GM12878 (cell line): ENCODE measurements at regions not wholly inside any gene's neighbourhood (a gene's known extent, or its start where the extent isn't known, plus 50 kb on each side); places are given as distances from the start of the nearest gene placed in this dataset.

Experiments
- ATAC-seq: fragments of 200-7000 bp; cut with Tn5 transposase; 3 replicates; pipeline ENCODE4 v1.9.1; 2020; ENCODE audit warnings: mild to moderate bottlenecking, moderate library complexity
- BruUV-seq: library from RNA; stranded (reverse); fragments of 400-500 nt; replicated peaks from 2 replicates; lab custom pipeline; 2021; lab: Mats Ljungman, UMichigan
- CTCF ChIA-PET: fragments of 300-600 bp; sonication (Branson Sonifier 250); formaldehyde crosslinking; extraction: SDS; loops from one replicate; lab custom pipeline; 2021; ENCODE audit warnings: inconsistent platforms; lab: Yijun Ruan, JAX
- POLR2A ChIA-PET: fragments of 350-600 bp; formaldehyde crosslinking; extraction: SDS; loops from one replicate; lab custom pipeline; 2021; ENCODE audit warnings: inconsistent platforms; lab: Charles Lee
- RAD21 ChIA-PET: fragments of 300-600 bp; sonication (Branson Sonifier 250); formaldehyde crosslinking; loops from one replicate; lab custom pipeline; 2023; ENCODE audit warnings: antibody characterized with exemption; ENCODE audit not compliant: unreplicated experiment; lab: Charles Lee
- SMC1A ChIA-PET: fragments of 300-600 bp; sonication (Branson Sonifier 250); formaldehyde crosslinking; loops from one replicate; lab custom pipeline; 2023; ENCODE audit not compliant: unreplicated experiment, uncharacterized antibody; lab: Charles Lee
- DNase-seq: peaks from one replicate; pipeline ENCODE4 v3.0.0-alpha.2; 2011; ENCODE audit warnings: low read depth, low spot score
- FAIRE-seq: peaks from 3 replicates; lab custom pipeline; 2011; peaks lifted over from hg19 to GRCh38; lab: Jason Lieb, UNC
- H2AFZ ChIP-seq: 2 replicates; pipeline ENCODE4 v1.6.0; 2011; ENCODE audit warnings: low read depth, low read length, control low read depth; ENCODE audit not compliant: control insufficient read depth
- H3K27ac ChIP-seq: 2 replicates; pipeline ENCODE4 v1.5.1; 2011; ENCODE audit warnings: control low read depth; ENCODE audit not compliant: control insufficient read depth, insufficient read depth
- H3K27me3 ChIP-seq, 2 experiments: replicated peaks in 1 of 2; 2 replicates each; pipeline versions ENCODE4 v1.6.0 to v1.6.1; 2011; ENCODE audit warnings: low read length in 1 of 2; ENCODE audit not compliant: control insufficient read depth in 2 of 2, insufficient read depth in 2 of 2
- H3K36me3 ChIP-seq, 2 experiments: 2 replicates each; pipeline ENCODE4 v1.5.1; 2011; ENCODE audit warnings: low read length in 1 of 2; ENCODE audit not compliant: control insufficient read depth in 2 of 2, insufficient read depth in 2 of 2
- H3K4me1 ChIP-seq: 2 replicates; pipeline ENCODE4 v1.6.1; 2011; ENCODE audit warnings: mild to moderate bottlenecking, low read length, moderate library complexity, mixed read lengths; ENCODE audit not compliant: control insufficient read depth, insufficient read depth
- H3K4me2 ChIP-seq: 2 replicates; pipeline ENCODE4 v1.6.0; 2011; ENCODE audit warnings: control low read depth; ENCODE audit not compliant: control insufficient read depth, insufficient read depth
- H3K4me3 ChIP-seq: fragments of 200-600 bp; sonication (generic); 2 replicates; pipeline ENCODE4 v1.5.1; 2016
- H3K79me2 ChIP-seq: 2 replicates; pipeline ENCODE4 v1.6.0; 2011; ENCODE audit warnings: low read length; ENCODE audit not compliant: control insufficient read depth, insufficient read depth
- H3K9ac ChIP-seq: 2 replicates; pipeline ENCODE4 v1.8.0; 2011; ENCODE audit warnings: low read length, control low read depth, mixed read lengths; ENCODE audit not compliant: control insufficient read depth, insufficient read depth
- H3K9me3 ChIP-seq: replicated peaks from 3 replicates; pipeline ENCODE4 v1.5.1; 2011; ENCODE audit warnings: mild to moderate bottlenecking, low read length; ENCODE audit not compliant: control insufficient read depth, insufficient read depth
- H4K20me1 ChIP-seq: 2 replicates; pipeline ENCODE4 v1.6.0; 2011; ENCODE audit not compliant: control insufficient read depth, insufficient read depth
- ESRRA ChIP-seq: IDR thresholded peaks from 2 replicates; pipeline ENCODE4 v1.6.1; 2012; ENCODE audit warnings: mild to moderate bottlenecking, low read length, improper control_type of control experiment
- ETV6 ChIP-seq, 2 experiments: fragments of 450-650 bp in 1 of 2; IDR thresholded peaks in 1 of 2; conservative IDR thresholded peaks in 1 of 2; 2 replicates each; pipeline ENCODE4 v1.6.1; 2014; ENCODE audit warnings: antibody characterized with exemption in 1 of 2, borderline replicate concordance in 1 of 2, low read depth in 1 of 2, mild to moderate bottlenecking in 1 of 2, moderate library complexity in 1 of 2
- EZH2 ChIP-seq: IDR thresholded peaks from 2 replicates; pipeline ENCODE4 v1.6.1; 2012; ENCODE audit warnings: low read depth, mild to moderate bottlenecking, control low read depth, inconsistent platforms, low read length, borderline replicate concordance; ENCODE audit not compliant: control insufficient read depth
- IKZF2 ChIP-seq, 2 experiments: fragments of 450-650 bp; IDR thresholded peaks; 2 replicates each; pipeline ENCODE4 v1.6.1; 2017; ENCODE audit warnings: mild to moderate bottlenecking in 2 of 2, moderate library complexity in 2 of 2
- SREBF1 ChIP-seq: IDR thresholded peaks from 2 replicates; pipeline ENCODE4 v1.6.1; 2012; ENCODE audit warnings: mild to moderate bottlenecking, low read length
- SUZ12 ChIP-seq: fragments of 200-600 bp; sonication (generic); IDR thresholded peaks from one replicate; pipeline ENCODE4 v1.6.1; 2018; ENCODE audit warnings: antibody characterized with exemption, mild to moderate bottlenecking; ENCODE audit not compliant: unreplicated experiment
- TCF12 ChIP-seq: IDR thresholded peaks from 2 replicates; pipeline ENCODE4 v1.6.1; 2011; ENCODE audit warnings: low read depth, mild to moderate bottlenecking, low read length
- YBX1 ChIP-seq: fragments of 450-650 bp; IDR thresholded peaks from 2 replicates; pipeline ENCODE4 v1.6.1; 2016; ENCODE audit warnings: antibody characterized with exemption
- WGBS: methylation state at CpG from one replicate; pipeline ENCODE4 v1.1.6; 2016; ENCODE audit warnings: low lambda C conversion rate; ENCODE audit not compliant: insufficient replicate concordance, insufficient coverage; ENCODE audit errors: missing lambda C conversion rate; 5-methylcytosine and 5-hydroxymethylcytosine counted together
- in situ Hi-C: fragments of 300-500 bp; cut with MboI; formaldehyde crosslinking; loops from 9 replicates; pipeline ENCODE4 v1.14.3; 2018; ENCODE audit warnings: mixed read lengths
- intact Hi-C: fragments of 100-400 bp; cut with micrococcal nuclease; formaldehyde crosslinking; loops from one replicate; pipeline ENCODE4 v1.14.2; 2022; ENCODE audit not compliant: unreplicated experiment
- TF ChIP-seq, protein P1 (sequence below): IDR thresholded peaks from 2 replicates; pipeline ENCODE4 v1.6.1; 2011; ENCODE audit warnings: borderline replicate concordance, low read depth, mild to moderate bottlenecking, moderate library complexity, mixed read lengths, low read length; ENCODE audit not compliant: insufficient read depth; ENCODE audit errors: extremely low read length
- TF ChIP-seq, protein P2 (sequence below), 3 experiments: IDR thresholded peaks in 2 of 3; conservative IDR thresholded peaks in 1 of 3; 2 replicates each; pipeline ENCODE4 v1.5.1; 2011; ENCODE audit warnings: low read depth in 3 of 3, low read length in 3 of 3, mild to moderate bottlenecking in 3 of 3, control low read depth in 2 of 3, moderate library complexity in 2 of 3, inconsistent platforms in 1 of 3, mixed read lengths in 1 of 3; ENCODE audit not compliant: control insufficient read depth in 2 of 3, insufficient read depth in 1 of 3; ENCODE audit errors: extremely low read depth in 1 of 3
- TF ChIP-seq, protein P3 (sequence below): fragments of 450-650 bp; IDR thresholded peaks from 2 replicates; pipeline ENCODE4 v1.6.1; 2014; ENCODE audit warnings: mild to moderate bottlenecking
- TF ChIP-seq, protein P4 (sequence below): fragments of 450-650 bp; IDR thresholded peaks from 2 replicates; pipeline ENCODE4 v1.6.1; 2017; ENCODE audit warnings: mild to moderate bottlenecking

DNA sequence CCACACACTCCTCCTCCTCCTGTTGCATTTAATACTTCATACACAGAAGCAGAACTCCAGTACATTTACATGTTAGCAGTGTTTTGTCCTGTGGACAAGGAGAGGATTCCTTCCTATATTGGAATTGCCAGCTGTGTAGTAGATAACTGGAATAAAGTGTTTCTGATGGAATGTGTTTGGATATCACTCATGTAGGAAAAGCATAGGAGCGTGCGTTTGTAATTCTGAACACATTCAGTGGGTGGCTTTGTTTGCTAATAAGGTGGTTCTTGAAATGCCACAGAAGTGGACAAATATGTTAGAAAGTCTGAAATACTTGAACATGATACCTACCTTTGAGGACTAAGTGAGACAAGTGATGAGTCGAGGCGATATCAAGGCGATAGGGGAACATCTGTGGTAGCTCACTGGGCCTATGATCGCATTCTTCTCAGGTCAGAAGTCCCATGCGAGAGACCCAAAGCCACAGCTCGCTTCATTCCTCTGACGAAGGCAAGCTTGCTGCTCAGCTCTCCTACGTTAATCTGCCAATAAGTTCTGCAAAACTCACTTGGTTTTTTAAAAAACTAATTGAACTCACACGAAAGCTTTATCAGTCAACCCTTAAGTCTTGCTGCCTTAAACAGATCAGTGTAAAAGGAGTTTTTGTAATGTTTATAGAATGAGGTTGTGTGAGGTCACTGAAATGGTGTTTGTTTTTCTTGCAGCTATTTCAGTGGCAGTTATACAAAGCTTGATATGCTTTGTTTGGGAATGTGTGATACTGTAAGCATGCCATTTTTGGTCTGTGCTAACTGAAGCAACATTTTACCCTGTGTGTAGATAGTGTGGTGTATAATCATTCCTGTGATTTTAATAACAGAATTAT, 159.9 kb downstream of the SOX4 start:
- POLR2A ChIA-PET, result interaction anchor here (1.6 kb wide), 1 partner anchor 160 kb away, joined by 3 read pairs; the partner anchor contains the start of gene SOX4
- Histone ChIP-seq H3K27ac (no peak overlapping the region), H3K36me3 (no peaks in the 10 kb centered on the region)
- TF ChIP-seq ETV6 (conservative IDR thresholded peaks at IDR 0.05 in 1 of 2, IDR thresholded peaks at IDR 0.05 in 1 of 2; ENCODE audit: borderline replicate concordance in 1 of 2, low read depth in 1 of 2) (no peak), YBX1 (no peak), SUZ12 (no peak), IKZF2 (IDR thresholded peaks at IDR 0.05) (no peak), EZH2 (no peak), TCF12 (no peak), SREBF1 (no peak), ESRRA (no peak)
- TF ChIP-seq, protein P1, sequence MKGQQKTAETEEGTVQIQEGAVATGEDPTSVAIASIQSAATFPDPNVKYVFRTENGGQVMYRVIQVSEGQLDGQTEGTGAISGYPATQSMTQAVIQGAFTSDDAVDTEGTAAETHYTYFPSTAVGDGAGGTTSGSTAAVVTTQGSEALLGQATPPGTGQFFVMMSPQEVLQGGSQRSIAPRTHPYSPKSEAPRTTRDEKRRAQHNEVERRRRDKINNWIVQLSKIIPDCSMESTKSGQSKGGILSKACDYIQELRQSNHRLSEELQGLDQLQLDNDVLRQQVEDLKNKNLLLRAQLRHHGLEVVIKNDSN, result no peak
- TF ChIP-seq, protein P2, sequence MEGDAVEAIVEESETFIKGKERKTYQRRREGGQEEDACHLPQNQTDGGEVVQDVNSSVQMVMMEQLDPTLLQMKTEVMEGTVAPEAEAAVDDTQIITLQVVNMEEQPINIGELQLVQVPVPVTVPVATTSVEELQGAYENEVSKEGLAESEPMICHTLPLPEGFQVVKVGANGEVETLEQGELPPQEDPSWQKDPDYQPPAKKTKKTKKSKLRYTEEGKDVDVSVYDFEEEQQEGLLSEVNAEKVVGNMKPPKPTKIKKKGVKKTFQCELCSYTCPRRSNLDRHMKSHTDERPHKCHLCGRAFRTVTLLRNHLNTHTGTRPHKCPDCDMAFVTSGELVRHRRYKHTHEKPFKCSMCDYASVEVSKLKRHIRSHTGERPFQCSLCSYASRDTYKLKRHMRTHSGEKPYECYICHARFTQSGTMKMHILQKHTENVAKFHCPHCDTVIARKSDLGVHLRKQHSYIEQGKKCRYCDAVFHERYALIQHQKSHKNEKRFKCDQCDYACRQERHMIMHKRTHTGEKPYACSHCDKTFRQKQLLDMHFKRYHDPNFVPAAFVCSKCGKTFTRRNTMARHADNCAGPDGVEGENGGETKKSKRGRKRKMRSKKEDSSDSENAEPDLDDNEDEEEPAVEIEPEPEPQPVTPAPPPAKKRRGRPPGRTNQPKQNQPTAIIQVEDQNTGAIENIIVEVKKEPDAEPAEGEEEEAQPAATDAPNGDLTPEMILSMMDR (IDR thresholded peaks at IDR 0.05 in 2 of 3, conservative IDR thresholded peaks at IDR 0.05 in 1 of 3; ENCODE audit: control insufficient read depth in 2 of 3, extremely low read depth in 1 of 3, insufficient read depth in 1 of 3, low read depth in 3 of 3, low read length in 3 of 3), result no peak
- TF ChIP-seq, protein P3, sequence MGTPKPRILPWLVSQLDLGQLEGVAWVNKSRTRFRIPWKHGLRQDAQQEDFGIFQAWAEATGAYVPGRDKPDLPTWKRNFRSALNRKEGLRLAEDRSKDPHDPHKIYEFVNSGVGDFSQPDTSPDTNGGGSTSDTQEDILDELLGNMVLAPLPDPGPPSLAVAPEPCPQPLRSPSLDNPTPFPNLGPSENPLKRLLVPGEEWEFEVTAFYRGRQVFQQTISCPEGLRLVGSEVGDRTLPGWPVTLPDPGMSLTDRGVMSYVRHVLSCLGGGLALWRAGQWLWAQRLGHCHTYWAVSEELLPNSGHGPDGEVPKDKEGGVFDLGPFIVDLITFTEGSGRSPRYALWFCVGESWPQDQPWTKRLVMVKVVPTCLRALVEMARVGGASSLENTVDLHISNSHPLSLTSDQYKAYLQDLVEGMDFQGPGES, result no peak
- TF ChIP-seq, protein P4, sequence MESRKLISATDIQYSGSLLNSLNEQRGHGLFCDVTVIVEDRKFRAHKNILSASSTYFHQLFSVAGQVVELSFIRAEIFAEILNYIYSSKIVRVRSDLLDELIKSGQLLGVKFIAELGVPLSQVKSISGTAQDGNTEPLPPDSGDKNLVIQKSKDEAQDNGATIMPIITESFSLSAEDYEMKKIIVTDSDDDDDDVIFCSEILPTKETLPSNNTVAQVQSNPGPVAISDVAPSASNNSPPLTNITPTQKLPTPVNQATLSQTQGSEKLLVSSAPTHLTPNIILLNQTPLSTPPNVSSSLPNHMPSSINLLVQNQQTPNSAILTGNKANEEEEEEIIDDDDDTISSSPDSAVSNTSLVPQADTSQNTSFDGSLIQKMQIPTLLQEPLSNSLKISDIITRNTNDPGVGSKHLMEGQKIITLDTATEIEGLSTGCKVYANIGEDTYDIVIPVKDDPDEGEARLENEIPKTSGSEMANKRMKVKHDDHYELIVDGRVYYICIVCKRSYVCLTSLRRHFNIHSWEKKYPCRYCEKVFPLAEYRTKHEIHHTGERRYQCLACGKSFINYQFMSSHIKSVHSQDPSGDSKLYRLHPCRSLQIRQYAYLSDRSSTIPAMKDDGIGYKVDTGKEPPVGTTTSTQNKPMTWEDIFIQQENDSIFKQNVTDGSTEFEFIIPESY, result no peak
- TF ChIP-seq, all 136 proteins: peak for 0
- Histone ChIP-seq H3K4me1 (no peaks in the 10 kb centered on the region), H4K20me1 (no peaks in the 10 kb centered on the region), H3K27me3 (no peaks in the 10 kb centered on the region; a peak in 1 of 4 replicates), H3K4me3 (no peak overlapping the region), H3K4me2 (no peak overlapping the region), H3K79me2 (no peaks in the 10 kb centered on the region), H3K9ac (no peak overlapping the region), H3K9me3 (no peaks in the 10 kb centered on the region), H2AFZ (no peak overlapping the region)
- SMC1A ChIA-PET, result no interaction called here
- ATAC-seq, result no peak
- no TSS peak for BruUV-seq
- RAD21 ChIA-PET, result no interaction called here
- no peak for DNase-seq
- WGBS, result 45% methylated on average over 11 of the region's 11 CpGs
- no peak for FAIRE-seq
- in situ Hi-C loops, result no loop called here
- CTCF ChIA-PET, result interaction anchor here (0.8 to 1.2 kb wide), 3 partner anchors 9 to 1070 kb away, joined by 3 read pairs; no protein-coding TSS in a partner anchor
- intact Hi-C loops, result no loop called here
